B cell (primary cell): ENCODE measurements at regions not wholly inside any gene's neighbourhood (a gene's known extent, or its start where the extent isn't known, plus 50 kb on each side); places are given as distances from the start of the nearest gene placed in this dataset.

Experiments used
- ATAC-seq: fragments of 200-7000 bp; cut with Tn5 transposase; one replicate; pipeline ENCODE4 v1.10.0; 2021; ENCODE audit warnings: low read depth, mild to moderate bottlenecking, moderate number of reproducible peaks, moderate library complexity
- CTCF ChIA-PET: fragments of 350-600 bp; sonication (Branson Sonifier 250); formaldehyde crosslinking; loops from one replicate; lab custom pipeline; 2021; ENCODE audit warnings: antibody characterized with exemption, inconsistent platforms; lab: Charles Lee
- POLR2A ChIA-PET: fragments of 350-600 bp; sonication (Branson Sonifier 250); formaldehyde crosslinking; loops from one replicate; lab custom pipeline; 2021; ENCODE audit warnings: antibody characterized with exemption; lab: Charles Lee
- DNase-seq: peaks from one replicate; pipeline ENCODE4 v3.0.0; 2013
- H2AFZ ChIP-seq: 2 replicates; pipeline ENCODE4 v1.6.1; 2012; ENCODE audit warnings: mild to moderate bottlenecking, low read depth, low read length; ENCODE audit not compliant: insufficient read depth, poor library complexity, severe bottlenecking
- H3K27ac ChIP-seq, 2 donors: 1 replicate in 1 of 2; 2 replicates in 1 of 2; pipeline ENCODE4 v1.5.1; 2012 to 2013; ENCODE audit warnings: low read length in 2 of 2, mild to moderate bottlenecking in 2 of 2, moderate library complexity in 1 of 2
- H3K27me3 ChIP-seq, 4 experiments: fragments of 200-600 bp in 1 of 4; sonication (generic) in 1 of 4; replicated peaks in 1 of 4; 1 replicate in 2 of 4; 2 replicates in 2 of 4; pipeline versions ENCODE4 v1.6.1 to v1.7.0; 2013 to 2016; ENCODE audit warnings: low read length in 3 of 4, mild to moderate bottlenecking in 2 of 4, mixed read lengths in 1 of 4, moderate library complexity in 1 of 4; ENCODE audit not compliant: insufficient read depth in 4 of 4, control insufficient read depth in 3 of 4; ENCODE audit errors: control extremely low read depth in 1 of 4
- H3K36me3 ChIP-seq, 2 experiments: replicated peaks in 1 of 2; 1 replicate in 1 of 2; 2 replicates in 1 of 2; pipeline versions ENCODE4 v1.6.1 to v1.7.1; 2013; ENCODE audit warnings: low read length in 1 of 2; ENCODE audit not compliant: insufficient read depth in 2 of 2, control insufficient read depth in 1 of 2; ENCODE audit errors: control extremely low read depth in 1 of 2, extremely low read depth in 1 of 2
- H3K4me1 ChIP-seq, 2 donors: fragments of 200-600 bp in 1 of 2; sonication (generic) in 1 of 2; 1 replicate in 1 of 2; 2 replicates in 1 of 2; pipeline versions ENCODE4 v1.5.1 to v1.6.1; 2013 to 2017; ENCODE audit warnings: low read length in 2 of 2; ENCODE audit not compliant: control insufficient read depth in 2 of 2, insufficient read depth in 2 of 2
- H3K4me2 ChIP-seq: replicated peaks from 2 replicates; pipeline ENCODE3; 2012; ENCODE audit warnings: mild to moderate bottlenecking, low read depth, low read length; ENCODE audit not compliant: poor library complexity, severe bottlenecking
- H3K4me3 ChIP-seq, 5 experiments: fragments of 200-600 bp in 1 of 5; sonication (generic) in 1 of 5; 1 replicate in 3 of 5; 2 replicates in 2 of 5; pipeline versions ENCODE4 v1.5.1 to v1.7.0; 2011 to 2016; ENCODE audit warnings: low read length in 4 of 5, mild to moderate bottlenecking in 4 of 5, low read depth in 2 of 5, control low read depth in 1 of 5, moderate library complexity in 1 of 5; ENCODE audit not compliant: insufficient read depth in 1 of 5; ENCODE audit errors: control extremely low read depth in 1 of 5, extremely low read depth in 1 of 5
- H3K79me2 ChIP-seq: fragments of 200-600 bp; sonication (generic); one replicate; pipeline ENCODE4 v1.6.0; 2016; ENCODE audit warnings: low read length; ENCODE audit not compliant: control insufficient read depth, insufficient read depth
- H3K9ac ChIP-seq: fragments of 200-600 bp; sonication (generic); 2 replicates; pipeline ENCODE4 v1.6.1; 2017; ENCODE audit warnings: mild to moderate bottlenecking, low read length, moderate library complexity
- H3K9me3 ChIP-seq, 3 donors: one replicate each; pipeline versions ENCODE4 v1.6.1 to v1.7.1; 2013; ENCODE audit warnings: low read length in 2 of 3; ENCODE audit not compliant: control insufficient read depth in 2 of 3, insufficient read depth in 1 of 3; ENCODE audit errors: control extremely low read depth in 1 of 3
- H4K20me1 ChIP-seq: 2 replicates; pipeline ENCODE4 v1.6.0; 2012; ENCODE audit warnings: mild to moderate bottlenecking, low read length; ENCODE audit not compliant: insufficient read depth, control insufficient read depth, poor library complexity, severe bottlenecking
- H3K27ac Mint-ChIP-seq: one replicate; pipeline ENCODE4 v1.8.0; 2021; ENCODE audit warnings: mixed read lengths
- H3K27me3 Mint-ChIP-seq: one replicate; pipeline ENCODE4 v1.8.0; 2021; ENCODE audit warnings: mixed read lengths
- H3K4me1 Mint-ChIP-seq: one replicate; pipeline ENCODE4 v1.8.0; 2021; ENCODE audit warnings: mixed read lengths
- H3K4me3 Mint-ChIP-seq: one replicate; pipeline ENCODE4 v1.8.0; 2021; ENCODE audit warnings: mixed read lengths
- H3K9me3 Mint-ChIP-seq: one replicate; pipeline ENCODE4 v1.8.0; 2022; ENCODE audit warnings: mixed read lengths; ENCODE audit not compliant: insufficient read depth
- EZH2 ChIP-seq: IDR thresholded peaks from 2 replicates; pipeline ENCODE4 v1.6.1; 2012; ENCODE audit warnings: borderline replicate concordance, low read depth, mild to moderate bottlenecking, moderate library complexity, low read length; ENCODE audit not compliant: insufficient read depth, poor library complexity, severe bottlenecking
- WGBS: methylation state at CpG from one replicate; pipeline ENCODE4 v1.1.5; 2013; ENCODE audit warnings: missing lambda C conversion rate; ENCODE audit not compliant: insufficient coverage; 5-methylcytosine and 5-hydroxymethylcytosine counted together
- intact Hi-C: fragments of 100-400 bp; cut with micrococcal nuclease; formaldehyde crosslinking; loops from one replicate; pipeline ENCODE4 v1.10.0; 2022
- TF ChIP-seq, protein P1 (sequence below): fragments of 200-600 bp; IDR thresholded peaks from one replicate; pipeline ENCODE4 v1.8.0; 2022; ENCODE audit warnings: antibody characterized with exemption, mild to moderate bottlenecking

DNA sequence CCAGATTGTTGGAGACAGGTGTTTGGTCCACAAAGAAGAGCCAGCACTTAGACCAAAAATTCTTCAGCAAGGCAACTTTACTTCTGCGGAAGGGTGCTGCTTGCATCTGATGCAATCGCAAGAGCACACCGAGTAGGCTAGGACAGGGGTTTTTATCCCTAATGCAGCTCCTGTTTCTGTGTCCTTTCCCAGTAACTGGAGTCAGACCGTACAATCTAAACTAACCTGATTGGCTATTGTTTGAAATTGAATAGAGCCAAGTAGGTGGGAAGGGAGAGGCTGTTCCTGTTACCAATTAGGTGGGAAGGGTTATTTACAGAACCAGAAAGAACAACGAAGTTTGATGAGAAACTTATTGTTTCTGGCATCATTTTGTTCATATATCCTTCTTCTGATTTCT is 77.6 kb downstream of the CHCHD4 start:
- ATAC-seq (no peak), DNase-seq (no peak)
- no peaks in the 10 kb centered on the region for H3K4me1 ChIP-seq
- ChIA-PET POLR2A (no interaction called here), CTCF (no interaction called here)
- Mint-ChIP-seq H3K4me3 (no peak overlapping the region), H3K9me3 (no peaks in the 10 kb centered on the region), H3K4me1 (no peaks in the 10 kb centered on the region), H3K27me3 (peaks cover 50% of the 10 kb centered on the region), H3K27ac (no peak overlapping the region)
- peaks cover 0 to 7% (median 1%) of the 10 kb centered on the region in 4 experiments for H3K27me3 ChIP-seq
- intact Hi-C loops, result no loop called here
- TF ChIP-seq, protein P1, sequence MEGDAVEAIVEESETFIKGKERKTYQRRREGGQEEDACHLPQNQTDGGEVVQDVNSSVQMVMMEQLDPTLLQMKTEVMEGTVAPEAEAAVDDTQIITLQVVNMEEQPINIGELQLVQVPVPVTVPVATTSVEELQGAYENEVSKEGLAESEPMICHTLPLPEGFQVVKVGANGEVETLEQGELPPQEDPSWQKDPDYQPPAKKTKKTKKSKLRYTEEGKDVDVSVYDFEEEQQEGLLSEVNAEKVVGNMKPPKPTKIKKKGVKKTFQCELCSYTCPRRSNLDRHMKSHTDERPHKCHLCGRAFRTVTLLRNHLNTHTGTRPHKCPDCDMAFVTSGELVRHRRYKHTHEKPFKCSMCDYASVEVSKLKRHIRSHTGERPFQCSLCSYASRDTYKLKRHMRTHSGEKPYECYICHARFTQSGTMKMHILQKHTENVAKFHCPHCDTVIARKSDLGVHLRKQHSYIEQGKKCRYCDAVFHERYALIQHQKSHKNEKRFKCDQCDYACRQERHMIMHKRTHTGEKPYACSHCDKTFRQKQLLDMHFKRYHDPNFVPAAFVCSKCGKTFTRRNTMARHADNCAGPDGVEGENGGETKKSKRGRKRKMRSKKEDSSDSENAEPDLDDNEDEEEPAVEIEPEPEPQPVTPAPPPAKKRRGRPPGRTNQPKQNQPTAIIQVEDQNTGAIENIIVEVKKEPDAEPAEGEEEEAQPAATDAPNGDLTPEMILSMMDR, result no peak
- TF ChIP-seq EZH2, result no peak
- no peaks in the 10 kb centered on the region for H3K79me2 ChIP-seq
- H3K36me3 ChIP-seq, result no peaks in the 10 kb centered on the region
- 93% methylated on average over 3 of the region's 5 CpGs for WGBS
- no peak overlapping the region for H3K27ac ChIP-seq
- H4K20me1 ChIP-seq, result no peaks in the 10 kb centered on the region
- H2AFZ ChIP-seq, result no peak overlapping the region
- H3K4me3 ChIP-seq, result no peak overlapping the region
- H3K9me3 ChIP-seq, result no peaks in the 10 kb centered on the region
- no peak overlapping the region for H3K4me2 ChIP-seq
- H3K9ac ChIP-seq, result no peak overlapping the region

DNA sequence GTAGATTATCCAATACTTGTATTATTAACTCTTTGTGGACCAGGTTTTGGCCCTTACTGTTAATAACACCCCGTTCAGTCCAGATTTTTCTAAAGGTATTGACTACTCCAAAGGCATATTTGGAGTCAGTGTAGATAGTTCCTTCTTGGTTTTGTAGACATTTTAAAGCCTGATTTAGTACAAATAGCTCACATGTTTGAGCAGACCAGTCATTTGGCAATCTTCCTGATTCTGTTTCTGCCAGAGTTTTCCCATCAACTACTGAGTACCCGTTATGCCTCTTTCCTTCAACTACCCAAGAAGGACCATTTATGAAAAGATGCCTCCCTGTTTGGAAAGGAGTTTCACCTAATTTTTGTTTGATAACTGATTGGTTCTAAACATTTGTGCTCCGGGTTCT is 82.0 kb downstream of the CHCHD4 start:
- no peaks in the 10 kb centered on the region for H3K4me1 Mint-ChIP-seq
- intact Hi-C loops, result no loop called here
- H3K4me1 ChIP-seq, result no peaks in the 10 kb centered on the region
- H3K9me3 Mint-ChIP-seq, result peaks cover 1% of the 10 kb centered on the region
- TF ChIP-seq, protein P1, result no peak
- no peak for TF ChIP-seq EZH2
- H3K27ac ChIP-seq, result no peak overlapping the region
- H3K79me2 ChIP-seq, result no peaks in the 10 kb centered on the region
- H3K4me3 ChIP-seq, result no peak overlapping the region
- no peaks in the 10 kb centered on the region for H4K20me1 ChIP-seq
- no peak overlapping the region for H3K4me2 ChIP-seq
- no peak overlapping the region for H2AFZ ChIP-seq
- no peak for DNase-seq
- no CpG with 5 or more reads among the region's 3 CpGs for WGBS
- H3K27me3 ChIP-seq, result peaks cover 0 to 2% (median 0%) of the 10 kb centered on the region in 4 experiments
- peaks cover 25% of the 10 kb centered on the region for H3K27me3 Mint-ChIP-seq
- peaks cover 0 to 5% (median 0%) of the 10 kb centered on the region in 3 donors for H3K9me3 ChIP-seq
- ChIA-PET POLR2A (no interaction called here), CTCF (no interaction called here)
- H3K36me3 ChIP-seq, result no peaks in the 10 kb centered on the region
- no peak for ATAC-seq
- no peak overlapping the region for H3K27ac Mint-ChIP-seq
- no peak overlapping the region for H3K9ac ChIP-seq
- H3K4me3 Mint-ChIP-seq, result no peak overlapping the region
